ENCODE measurements at regions not wholly inside any gene's neighbourhood (a gene's known extent, or its start where the extent isn't known, plus 50 kb on each side); places are given as distances from the start of the nearest gene placed in this dataset.

GRCh38 chr3:83092521-83093221, 1331.2 kb upstream of the GBE1 start:
- ATAC-seq (ENCODE audit: low FRiP score) (no peak), DNase-seq (ENCODE audit: low spot score) (no peak)
- TF ChIP-seq CTCF (IDR thresholded peaks at IDR 0.05) = no peak

- ATAC-seq (ENCODE audit: low FRiP score) = no peak
- no peak for TF ChIP-seq CTCF (IDR thresholded peaks at IDR 0.05)
- DNase-seq (ENCODE audit: low spot score) = no peak
Observed at GRCh38 chr3:83076041-83076440, 1314.6 kb upstream of the GBE1 start.

- TF ChIP-seq CTCF (IDR thresholded peaks at IDR 0.05) = no peak
- ATAC-seq (ENCODE audit: low FRiP score) (no peak), DNase-seq (ENCODE audit: low spot score) (no peak)
Observed at GRCh38 chr3:83074485-83074884, 1313.0 kb upstream of the GBE1 start.

GRCh38 chr3:83065851-83066460, 1304.5 kb upstream of the GBE1 start:
- DNase-seq (ENCODE audit: low spot score) = no peak
- no peak for ATAC-seq (ENCODE audit: low FRiP score)
- TF ChIP-seq CTCF (IDR thresholded peaks at IDR 0.05) = no peak

- ATAC-seq (ENCODE audit: low FRiP score) (no peak), DNase-seq (ENCODE audit: low spot score) (no peak)
- TF ChIP-seq CTCF (IDR thresholded peaks at IDR 0.05) = no peak
Observed at GRCh38 chr3:83063446-83063845, 1302.0 kb upstream of the GBE1 start.

GRCh38 chr3:83048556-83048955, 1287.1 kb upstream of the GBE1 start:
- ATAC-seq (ENCODE audit: low FRiP score) (no peak), DNase-seq (ENCODE audit: low spot score) (no peak)
- no peak for TF ChIP-seq CTCF (IDR thresholded peaks at IDR 0.05)

- no peak for DNase-seq (ENCODE audit: low spot score)
- ATAC-seq (ENCODE audit: low FRiP score) = no peak
- no peak for TF ChIP-seq CTCF (IDR thresholded peaks at IDR 0.05)
Observed at GRCh38 chr3:83039422-83039821, 1278.0 kb upstream of the GBE1 start.
